SK-N-SH (cell line): ENCODE measurements at regions not wholly inside any gene's neighbourhood (a gene's known extent, or its start where the extent isn't known, plus 50 kb on each side); places are given as distances from the start of the nearest gene placed in this dataset.

ENCODE experiments used
- CTCF ChIP-seq: fragments of 200-600 bp; sonication (generic); IDR thresholded peaks from 2 replicates; pipeline ENCODE4 v1.6.1; 2017; ENCODE audit warnings: antibody characterized with exemption, mild to moderate bottlenecking, moderate library complexity
- GATA2 ChIP-seq: sonication (generic); formaldehyde crosslinking; IDR thresholded peaks from 2 replicates; pipeline ENCODE4 v1.5.0; 2020; ENCODE audit warnings: mild to moderate bottlenecking, missing genetic modification reagents
- NRF1 ChIP-seq: IDR thresholded peaks from 2 replicates; pipeline ENCODE4 v1.6.1; 2012; ENCODE audit warnings: low read depth, mild to moderate bottlenecking, low read length
- POLR2AphosphoS5 ChIP-seq: IDR thresholded peaks from 2 replicates; pipeline ENCODE4 v1.6.1; 2012; ENCODE audit warnings: low read depth, low read length
- USF1 ChIP-seq: IDR thresholded peaks from 2 replicates; pipeline ENCODE4 v1.4.0; 2012; ENCODE audit warnings: low read depth, borderline replicate concordance

GRCh38 chr4:23161787-23162186 lies 469.1 kb downstream of the GBA3 start:
- TF ChIP-seq POLR2AphosphoS5 (no peak), CTCF (no peak), USF1 (no peak), NRF1 (no peak), GATA2 (CRISPR knock-in tag) (no peak)
